ENCODE measurements at regions not wholly inside any gene's neighbourhood (a gene's known extent, or its start where the extent isn't known, plus 50 kb on each side); places are given as distances from the start of the nearest gene placed in this dataset.

DNA sequence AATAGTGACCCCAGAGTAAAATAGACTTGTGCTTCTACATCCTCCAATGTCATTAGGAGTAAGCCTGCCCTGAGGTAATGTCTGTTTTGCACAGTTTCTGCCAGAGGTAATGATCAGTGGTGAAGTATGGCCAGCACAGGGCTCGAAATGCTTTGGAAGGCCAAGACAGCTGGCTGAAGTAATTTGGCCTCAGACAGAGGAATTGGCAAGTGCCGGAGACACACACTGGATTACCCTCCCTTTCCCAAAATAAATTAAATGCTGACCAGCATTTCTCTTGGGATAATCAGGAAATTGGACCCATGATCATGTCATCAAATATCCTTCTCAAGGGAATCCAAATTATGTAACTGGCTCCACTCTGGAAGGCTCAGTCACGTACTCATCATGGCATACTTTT is 379.0 kb upstream of the CHST9 start:
- no peaks in the 10 kb centered on the region for H4K20me1 ChIP-seq (ENCODE audit: low read depth)
- H3K79me2 ChIP-seq (ENCODE audit: low read depth), result no peaks in the 10 kb centered on the region
- peaks cover 10% of the 10 kb centered on the region for H3K27me3 ChIP-seq
- no peak for DNase-seq (ENCODE audit: low spot score)
- H3K27me3 Mint-ChIP-seq (ENCODE audit: insufficient read depth, low read depth), result no peaks in the 10 kb centered on the region
- H3K9me3 Mint-ChIP-seq, result peaks cover 6% of the 10 kb centered on the region
- TF ChIP-seq, protein P1, sequence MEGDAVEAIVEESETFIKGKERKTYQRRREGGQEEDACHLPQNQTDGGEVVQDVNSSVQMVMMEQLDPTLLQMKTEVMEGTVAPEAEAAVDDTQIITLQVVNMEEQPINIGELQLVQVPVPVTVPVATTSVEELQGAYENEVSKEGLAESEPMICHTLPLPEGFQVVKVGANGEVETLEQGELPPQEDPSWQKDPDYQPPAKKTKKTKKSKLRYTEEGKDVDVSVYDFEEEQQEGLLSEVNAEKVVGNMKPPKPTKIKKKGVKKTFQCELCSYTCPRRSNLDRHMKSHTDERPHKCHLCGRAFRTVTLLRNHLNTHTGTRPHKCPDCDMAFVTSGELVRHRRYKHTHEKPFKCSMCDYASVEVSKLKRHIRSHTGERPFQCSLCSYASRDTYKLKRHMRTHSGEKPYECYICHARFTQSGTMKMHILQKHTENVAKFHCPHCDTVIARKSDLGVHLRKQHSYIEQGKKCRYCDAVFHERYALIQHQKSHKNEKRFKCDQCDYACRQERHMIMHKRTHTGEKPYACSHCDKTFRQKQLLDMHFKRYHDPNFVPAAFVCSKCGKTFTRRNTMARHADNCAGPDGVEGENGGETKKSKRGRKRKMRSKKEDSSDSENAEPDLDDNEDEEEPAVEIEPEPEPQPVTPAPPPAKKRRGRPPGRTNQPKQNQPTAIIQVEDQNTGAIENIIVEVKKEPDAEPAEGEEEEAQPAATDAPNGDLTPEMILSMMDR (IDR thresholded peaks at IDR 0.05), result no peak
- TF ChIP-seq EZH2phosphoT487 (IDR thresholded peaks at IDR 0.05) (no peak), EZH2 (IDR thresholded peaks at IDR 0.05) (no peak)
- no peak overlapping the region for H3K27ac ChIP-seq
- peaks cover 9% of the 10 kb centered on the region for H3F3A ChIP-seq (ENCODE audit: low read depth)
- no peak overlapping the region for H2AFZ ChIP-seq (replicated peaks)
- H3K4me1 Mint-ChIP-seq, result peaks cover 39% of the 10 kb centered on the region
- H3K4me2 ChIP-seq, result no peak overlapping the region
- H3K4me3 Mint-ChIP-seq, result no peak overlapping the region
- H3K36me3 ChIP-seq, result no peaks in the 10 kb centered on the region
- no peak overlapping the region for H3K9ac ChIP-seq
- H3K9me3 ChIP-seq (ENCODE audit: low read depth), result no peaks in the 10 kb centered on the region
- H3K27ac Mint-ChIP-seq, result no peak overlapping the region
- peaks cover 2% of the 10 kb centered on the region for H3K36me3 Mint-ChIP-seq
- H3K4me1 ChIP-seq, result peaks cover 22% of the 10 kb centered on the region
- no peak overlapping the region for H3K4me3 ChIP-seq

GRCh38 chr18:27558388-27559155 is 373.5 kb upstream of the CHST9 start:
- H3K36me3 ChIP-seq, result no peaks in the 10 kb centered on the region
- H2AFZ ChIP-seq (replicated peaks), result no peak overlapping the region
- Mint-ChIP-seq H3K36me3 (peaks cover 7% of the 10 kb centered on the region), H3K27me3 (ENCODE audit: insufficient read depth, low read depth) (no peaks in the 10 kb centered on the region), H3K27ac (no peak overlapping the region), H3K9me3 (peaks cover 11% of the 10 kb centered on the region), H3K4me3 (no peak overlapping the region), H3K4me1 (peaks cover 52% of the 10 kb centered on the region)
- DNase-seq (ENCODE audit: low spot score), result no peak
- H3K9ac ChIP-seq, result no peak overlapping the region
- no peak overlapping the region for H3K4me3 ChIP-seq
- peaks cover 22% of the 10 kb centered on the region for H3K4me1 ChIP-seq
- TF ChIP-seq, protein P1 (IDR thresholded peaks at IDR 0.05), result no peak
- TF ChIP-seq EZH2 (IDR thresholded peaks at IDR 0.05), result no peak
- TF ChIP-seq EZH2phosphoT487 (IDR thresholded peaks at IDR 0.05), result no peak
- no peak overlapping the region for H3K27ac ChIP-seq
- H3K9me3 ChIP-seq (ENCODE audit: low read depth), result no peaks in the 10 kb centered on the region
- peaks cover 10% of the 10 kb centered on the region for H3K27me3 ChIP-seq
- H4K20me1 ChIP-seq (ENCODE audit: low read depth), result no peaks in the 10 kb centered on the region
- H3K79me2 ChIP-seq (ENCODE audit: low read depth), result no peaks in the 10 kb centered on the region
- no peak overlapping the region for H3K4me2 ChIP-seq
- H3F3A ChIP-seq (ENCODE audit: low read depth), result peaks cover 9% of the 10 kb centered on the region

GRCh38 chr18:27556741-27557140 is 371.6 kb upstream of the CHST9 start:
- Histone ChIP-seq H2AFZ (replicated peaks) (peak overlapping the region; percentile 30), H3F3A (ENCODE audit: low read depth) (peaks cover 3% of the 10 kb centered on the region), H3K79me2 (ENCODE audit: low read depth) (no peaks in the 10 kb centered on the region), H3K9ac (no peak overlapping the region), H3K36me3 (no peaks in the 10 kb centered on the region), H4K20me1 (ENCODE audit: low read depth) (no peaks in the 10 kb centered on the region), H3K9me3 (ENCODE audit: low read depth) (no peaks in the 10 kb centered on the region), H3K27me3 (no peaks in the 10 kb centered on the region), H3K27ac (no peak overlapping the region), H3K4me3 (no peak overlapping the region), H3K4me1 (peaks cover 13% of the 10 kb centered on the region), H3K4me2 (no peak overlapping the region)
- TF ChIP-seq EZH2 (IDR thresholded peaks at IDR 0.05), result no peak
- TF ChIP-seq EZH2phosphoT487 (IDR thresholded peaks at IDR 0.05), result no peak
- TF ChIP-seq, protein P1 (IDR thresholded peaks at IDR 0.05), result no peak
- Mint-ChIP-seq H3K9me3 (peaks cover 16% of the 10 kb centered on the region), H3K4me1 (peaks cover 38% of the 10 kb centered on the region), H3K27me3 (ENCODE audit: insufficient read depth, low read depth) (no peaks in the 10 kb centered on the region), H3K4me3 (no peak overlapping the region), H3K36me3 (peaks cover 7% of the 10 kb centered on the region), H3K27ac (peak overlapping the region; percentile 7)
- no peak for DNase-seq (ENCODE audit: low spot score)
